Neural crest cell (in vitro differentiated cells): ENCODE measurements at regions not wholly inside any gene's neighbourhood (a gene's known extent, or its start where the extent isn't known, plus 50 kb on each side); places are given as distances from the start of the nearest gene placed in this dataset.

Experiments
- DNase-seq: peaks from one replicate; pipeline ENCODE4 v3.0.0; 2021; ENCODE audit warnings: low read depth, mixed read lengths, low spot score
- H3K27ac Mint-ChIP-seq: one replicate; pipeline ENCODE4 v1.8.0; 2021; ENCODE audit warnings: mild to moderate bottlenecking, mixed read lengths; ENCODE audit not compliant: unreplicated experiment
- H3K27me3 Mint-ChIP-seq: 2 replicates; pipeline ENCODE4 v1.8.0; 2021; ENCODE audit warnings: low read depth, mild to moderate bottlenecking, mixed read lengths
- H3K36me3 Mint-ChIP-seq: 2 replicates; pipeline ENCODE4 v1.8.0; 2021; ENCODE audit warnings: low read depth, mild to moderate bottlenecking, mixed read lengths
- H3K4me1 Mint-ChIP-seq: 2 replicates; pipeline ENCODE4 v1.8.0; 2021; ENCODE audit warnings: mixed read lengths
- H3K4me3 Mint-ChIP-seq: one replicate; pipeline ENCODE4 v1.8.0; 2021; ENCODE audit warnings: mild to moderate bottlenecking, mixed read lengths
- H3K9me3 Mint-ChIP-seq: 2 replicates; pipeline ENCODE4 v1.8.0; 2021; ENCODE audit warnings: mixed read lengths
- CTCF ChIP-seq: fragments of 200-600 bp; sonication (generic); conservative IDR thresholded peaks from 2 replicates; pipeline ENCODE4 v1.5.0; 2021; ENCODE audit warnings: antibody characterized with exemption, mild to moderate bottlenecking

GRCh38 chr6:80543151-80543550 is 436.7 kb downstream of the BCKDHB start:
- TF ChIP-seq CTCF = no peak
- no peak overlapping the region for H3K27ac Mint-ChIP-seq

GRCh38 chr6:80541886-80542285 is 435.4 kb downstream of the BCKDHB start:
- H3K27me3 Mint-ChIP-seq = no peaks in the 10 kb centered on the region
- no peak overlapping the region for H3K27ac Mint-ChIP-seq
- H3K4me1 Mint-ChIP-seq = peaks cover 26% of the 10 kb centered on the region
- TF ChIP-seq CTCF = no peak
- H3K9me3 Mint-ChIP-seq = peaks cover 4% of the 10 kb centered on the region
- no peak for DNase-seq
- no peak overlapping the region for H3K4me3 Mint-ChIP-seq
- H3K36me3 Mint-ChIP-seq = peaks cover 2% of the 10 kb centered on the region

More at GRCh38 chr6:80543151-80543550, 436.7 kb downstream of the BCKDHB start:
- Mint-ChIP-seq H3K4me1 (peaks cover 26% of the 10 kb centered on the region), H3K9me3 (peaks cover 4% of the 10 kb centered on the region), H3K36me3 (no peaks in the 10 kb centered on the region), H3K4me3 (no peak overlapping the region), H3K27me3 (no peaks in the 10 kb centered on the region)
- no peak for DNase-seq

- Mint-ChIP-seq H3K27ac (no peak overlapping the region), H3K4me1 (peaks cover 26% of the 10 kb centered on the region), H3K27me3 (no peaks in the 10 kb centered on the region), H3K9me3 (peaks cover 4% of the 10 kb centered on the region), H3K36me3 (peaks cover 3% of the 10 kb centered on the region), H3K4me3 (no peak overlapping the region)
- DNase-seq = no peak
- TF ChIP-seq CTCF = no peak
Measured at GRCh38 chr6:80541181-80541580, 434.7 kb downstream of the BCKDHB start.

GRCh38 chr6:80540700-80541099 is 434.2 kb downstream of the BCKDHB start:
- H3K36me3 Mint-ChIP-seq = peaks cover 3% of the 10 kb centered on the region
- H3K27ac Mint-ChIP-seq = no peak overlapping the region
- no peak overlapping the region for H3K4me3 Mint-ChIP-seq
- TF ChIP-seq CTCF = no peak
- peaks cover 4% of the 10 kb centered on the region for H3K9me3 Mint-ChIP-seq
- H3K27me3 Mint-ChIP-seq = no peaks in the 10 kb centered on the region
- H3K4me1 Mint-ChIP-seq = peaks cover 22% of the 10 kb centered on the region
- no peak for DNase-seq

- no peak for TF ChIP-seq CTCF
- Mint-ChIP-seq H3K9me3 (peaks cover 4% of the 10 kb centered on the region), H3K4me1 (no peaks in the 10 kb centered on the region), H3K4me3 (no peak overlapping the region), H3K36me3 (peaks cover 3% of the 10 kb centered on the region), H3K27ac (no peak overlapping the region), H3K27me3 (no peaks in the 10 kb centered on the region)
- no peak for DNase-seq
Measured at GRCh38 chr6:80537118-80537972, 430.9 kb downstream of the BCKDHB start.
